Type B pancreatic cell (in vitro differentiated cells): ENCODE measurements at regions not wholly inside any gene's neighbourhood (a gene's known extent, or its start where the extent isn't known, plus 50 kb on each side); places are given as distances from the start of the nearest gene placed in this dataset.

ENCODE experiments used
- DNase-seq: peaks from one replicate; pipeline ENCODE4 v3.0.0; 2021; ENCODE audit warnings: mixed read lengths; ENCODE audit not compliant: unreplicated experiment; ENCODE audit errors: extremely low spot score
- H3K27ac Mint-ChIP-seq: 2 replicates; pipeline ENCODE4 v1.8.0; 2021; ENCODE audit warnings: mild to moderate bottlenecking, mixed read lengths
- H3K27me3 Mint-ChIP-seq: 2 replicates; pipeline ENCODE4 v1.8.0; 2021; ENCODE audit warnings: mixed read lengths
- H3K36me3 Mint-ChIP-seq: 2 replicates; pipeline ENCODE4 v1.8.0; 2021; ENCODE audit warnings: mixed read lengths
- H3K4me1 Mint-ChIP-seq: one replicate; pipeline ENCODE4 v1.8.0; 2021; ENCODE audit warnings: mixed read lengths; ENCODE audit not compliant: unreplicated experiment
- H3K4me3 Mint-ChIP-seq: 2 replicates; pipeline ENCODE4 v1.8.0; 2021; ENCODE audit warnings: mild to moderate bottlenecking, mixed read lengths
- H3K9me3 Mint-ChIP-seq: 2 replicates; pipeline ENCODE4 v1.8.0; 2021; ENCODE audit warnings: mixed read lengths
- TF ChIP-seq, protein P1 (sequence below): fragments of 200-600 bp; sonication (generic); conservative IDR thresholded peaks from 2 replicates; pipeline ENCODE4 v1.5.0; 2021; ENCODE audit warnings: antibody characterized with exemption, mild to moderate bottlenecking

DNA sequence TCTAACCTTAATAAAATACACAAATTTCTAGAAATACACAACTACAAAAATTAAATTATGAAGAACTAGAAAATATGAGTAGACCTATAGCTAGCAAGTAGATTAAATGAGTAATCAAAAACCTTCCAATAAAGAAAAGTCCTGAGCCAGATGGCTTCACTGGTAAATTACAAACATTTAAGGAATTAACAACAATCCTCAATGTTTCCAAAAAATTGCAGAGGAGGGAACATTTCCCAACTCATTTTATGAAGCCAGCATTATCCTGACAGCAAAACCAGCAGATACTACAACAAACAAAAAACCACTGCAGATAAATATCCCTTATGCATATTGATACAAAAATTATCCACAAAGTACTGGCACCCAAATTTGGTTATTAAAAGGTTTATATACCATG, 230.9 kb downstream of the COG6 start:
- Mint-ChIP-seq H3K27ac (no peak overlapping the region), H3K4me1 (peaks cover 8% of the 10 kb centered on the region), H3K4me3 (no peak overlapping the region), H3K9me3 (peaks cover 10% of the 10 kb centered on the region), H3K36me3 (no peaks in the 10 kb centered on the region), H3K27me3 (no peaks in the 10 kb centered on the region)
- DNase-seq, result no peak
- TF ChIP-seq, protein P1, sequence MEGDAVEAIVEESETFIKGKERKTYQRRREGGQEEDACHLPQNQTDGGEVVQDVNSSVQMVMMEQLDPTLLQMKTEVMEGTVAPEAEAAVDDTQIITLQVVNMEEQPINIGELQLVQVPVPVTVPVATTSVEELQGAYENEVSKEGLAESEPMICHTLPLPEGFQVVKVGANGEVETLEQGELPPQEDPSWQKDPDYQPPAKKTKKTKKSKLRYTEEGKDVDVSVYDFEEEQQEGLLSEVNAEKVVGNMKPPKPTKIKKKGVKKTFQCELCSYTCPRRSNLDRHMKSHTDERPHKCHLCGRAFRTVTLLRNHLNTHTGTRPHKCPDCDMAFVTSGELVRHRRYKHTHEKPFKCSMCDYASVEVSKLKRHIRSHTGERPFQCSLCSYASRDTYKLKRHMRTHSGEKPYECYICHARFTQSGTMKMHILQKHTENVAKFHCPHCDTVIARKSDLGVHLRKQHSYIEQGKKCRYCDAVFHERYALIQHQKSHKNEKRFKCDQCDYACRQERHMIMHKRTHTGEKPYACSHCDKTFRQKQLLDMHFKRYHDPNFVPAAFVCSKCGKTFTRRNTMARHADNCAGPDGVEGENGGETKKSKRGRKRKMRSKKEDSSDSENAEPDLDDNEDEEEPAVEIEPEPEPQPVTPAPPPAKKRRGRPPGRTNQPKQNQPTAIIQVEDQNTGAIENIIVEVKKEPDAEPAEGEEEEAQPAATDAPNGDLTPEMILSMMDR, result no peak

GRCh38 chr13:39887387-39887786, 231.9 kb downstream of the COG6 start:
- Mint-ChIP-seq H3K4me3 (no peak overlapping the region), H3K4me1 (peaks cover 8% of the 10 kb centered on the region), H3K36me3 (no peaks in the 10 kb centered on the region), H3K27ac (no peak overlapping the region), H3K9me3 (peaks cover 8% of the 10 kb centered on the region), H3K27me3 (no peaks in the 10 kb centered on the region)
- TF ChIP-seq, protein P1, result no peak
- DNase-seq, result no peak

GRCh38 chr13:39888865-39889810, 233.7 kb downstream of the COG6 start:
- H3K27me3 Mint-ChIP-seq, result no peaks in the 10 kb centered on the region
- H3K36me3 Mint-ChIP-seq, result no peaks in the 10 kb centered on the region
- no peak overlapping the region for H3K4me3 Mint-ChIP-seq
- DNase-seq, result no peak
- TF ChIP-seq, protein P1, result no peak
- peaks cover 18% of the 10 kb centered on the region for H3K4me1 Mint-ChIP-seq
- peaks cover 8% of the 10 kb centered on the region for H3K9me3 Mint-ChIP-seq
- H3K27ac Mint-ChIP-seq, result peak overlapping the region; percentile 3

GRCh38 chr13:39890537-39890936, 235.1 kb downstream of the COG6 start:
- Mint-ChIP-seq H3K4me3 (no peak overlapping the region), H3K27me3 (no peaks in the 10 kb centered on the region), H3K36me3 (no peaks in the 10 kb centered on the region), H3K4me1 (peaks cover 26% of the 10 kb centered on the region), H3K9me3 (peaks cover 4% of the 10 kb centered on the region), H3K27ac (no peak overlapping the region)
- DNase-seq, result no peak
- TF ChIP-seq, protein P1, result no peak

DNA sequence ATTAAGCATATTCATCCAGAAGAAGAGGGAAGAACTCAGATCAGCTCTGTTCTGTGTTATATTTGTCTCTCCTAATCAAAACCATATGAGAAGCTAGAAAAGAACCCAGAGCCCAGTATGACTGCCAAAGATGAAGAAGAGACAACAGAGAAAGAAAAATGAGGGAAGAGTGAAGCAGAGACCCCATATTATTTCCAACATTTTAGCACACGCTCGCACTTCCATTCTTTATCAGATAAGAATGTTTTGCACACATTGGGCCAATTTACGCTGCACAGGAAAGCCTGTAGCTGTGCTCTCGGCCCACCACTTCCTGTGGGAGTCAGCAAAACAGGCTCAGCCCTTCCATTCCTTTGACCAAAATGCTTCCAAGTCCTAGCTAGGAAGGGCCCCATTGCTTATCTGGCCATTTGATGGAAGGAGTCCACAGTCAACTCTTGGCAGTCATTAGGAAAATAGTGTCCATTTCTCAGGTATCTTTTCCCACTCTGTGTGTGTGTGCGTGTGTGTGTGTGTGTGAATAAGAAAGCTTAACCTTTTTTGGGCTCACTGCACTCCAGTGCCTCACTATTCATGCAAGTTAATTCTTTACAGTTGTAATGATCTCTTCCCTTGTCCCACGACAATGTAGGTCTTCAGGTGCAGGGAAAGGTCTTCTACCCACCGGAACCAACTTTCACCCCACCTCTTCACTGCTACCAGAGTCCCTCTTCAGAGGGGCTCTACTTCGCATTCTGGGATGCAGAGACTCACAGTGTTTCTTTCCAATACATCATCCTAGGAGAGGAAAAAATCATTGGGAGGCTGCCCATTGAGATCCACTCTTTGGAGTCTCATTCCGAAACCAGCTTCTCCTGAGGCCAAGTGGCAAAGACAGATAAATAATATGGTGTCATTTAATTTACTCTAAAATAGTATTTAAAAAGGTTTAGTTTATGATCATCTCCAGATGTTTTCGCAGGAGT, 237.5 kb downstream of the COG6 start:
- Mint-ChIP-seq H3K27me3 (no peaks in the 10 kb centered on the region), H3K27ac (no peak overlapping the region), H3K4me3 (peak overlapping the region; percentile 17), H3K4me1 (peaks cover 22% of the 10 kb centered on the region), H3K36me3 (no peaks in the 10 kb centered on the region), H3K9me3 (no peaks in the 10 kb centered on the region)
- no peak for DNase-seq
- TF ChIP-seq, protein P1, result no peak
